RWPE1 (cell line): ENCODE measurements at regions not wholly inside any gene's neighbourhood (a gene's known extent, or its start where the extent isn't known, plus 50 kb on each side); places are given as distances from the start of the nearest gene placed in this dataset.
A peak's percentile ranks its signal among the peaks of the same experiment; 100 is the strongest.

Experiments used
- CTCF ChIA-PET: fragments of 350-600 bp; sonication (Branson Sonifier 250); formaldehyde crosslinking; extraction: SDS; loops from one replicate; lab custom pipeline; 2021; lab: Yijun Ruan, JAX
- POLR2A ChIA-PET: fragments of 400-600 bp; formaldehyde crosslinking; extraction: SDS; loops from one replicate; lab custom pipeline; 2020; ENCODE audit warnings: antibody characterized with exemption; ENCODE audit not compliant: low non-redundant PET; lab: Yijun Ruan, JAX
- DNase-seq: peaks from one replicate; pipeline ENCODE4 v3.0.0; 2012; ENCODE audit warnings: low spot score
- H3K27ac ChIP-seq: fragments of 450-650 bp; 2 replicates; pipeline ENCODE4 v1.5.1; 2017
- TF ChIP-seq, protein P1 (sequence below): fragments of 450-650 bp; conservative IDR thresholded peaks from 2 replicates; pipeline ENCODE4 v1.5.1; 2017; ENCODE audit warnings: low read depth, mild to moderate bottlenecking

DNA sequence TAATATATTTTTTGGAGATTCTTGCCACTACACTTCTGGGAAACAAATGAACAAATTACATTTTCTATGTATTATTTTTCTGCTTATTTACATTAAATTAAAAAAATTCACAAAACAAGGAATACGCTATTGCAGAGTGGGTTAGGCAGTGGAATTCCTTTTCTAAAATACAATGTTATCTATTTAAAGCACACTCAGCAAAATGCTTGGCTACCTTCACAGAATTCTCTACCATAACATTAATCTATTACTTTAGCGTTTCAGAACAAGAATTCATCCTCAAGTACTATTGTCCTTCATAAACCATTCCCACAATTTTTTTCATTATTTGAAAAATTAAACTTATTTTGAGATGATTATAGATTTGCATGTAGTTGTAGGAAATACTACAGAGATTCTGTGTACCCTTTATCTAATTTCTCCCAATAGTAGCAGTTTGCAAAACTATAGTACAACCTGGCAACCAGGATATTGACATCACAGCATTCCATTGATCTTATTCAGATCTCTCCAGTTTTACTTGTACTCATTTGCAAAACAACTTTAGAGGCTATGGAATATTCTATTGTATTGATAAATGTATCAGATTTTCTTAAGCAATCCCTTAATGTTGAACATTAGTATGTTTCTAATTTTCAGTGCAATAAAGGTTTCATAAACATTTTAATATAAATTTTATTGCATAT lies 120.9 kb downstream of the DLEU7 start:
- TF ChIP-seq, protein P1, sequence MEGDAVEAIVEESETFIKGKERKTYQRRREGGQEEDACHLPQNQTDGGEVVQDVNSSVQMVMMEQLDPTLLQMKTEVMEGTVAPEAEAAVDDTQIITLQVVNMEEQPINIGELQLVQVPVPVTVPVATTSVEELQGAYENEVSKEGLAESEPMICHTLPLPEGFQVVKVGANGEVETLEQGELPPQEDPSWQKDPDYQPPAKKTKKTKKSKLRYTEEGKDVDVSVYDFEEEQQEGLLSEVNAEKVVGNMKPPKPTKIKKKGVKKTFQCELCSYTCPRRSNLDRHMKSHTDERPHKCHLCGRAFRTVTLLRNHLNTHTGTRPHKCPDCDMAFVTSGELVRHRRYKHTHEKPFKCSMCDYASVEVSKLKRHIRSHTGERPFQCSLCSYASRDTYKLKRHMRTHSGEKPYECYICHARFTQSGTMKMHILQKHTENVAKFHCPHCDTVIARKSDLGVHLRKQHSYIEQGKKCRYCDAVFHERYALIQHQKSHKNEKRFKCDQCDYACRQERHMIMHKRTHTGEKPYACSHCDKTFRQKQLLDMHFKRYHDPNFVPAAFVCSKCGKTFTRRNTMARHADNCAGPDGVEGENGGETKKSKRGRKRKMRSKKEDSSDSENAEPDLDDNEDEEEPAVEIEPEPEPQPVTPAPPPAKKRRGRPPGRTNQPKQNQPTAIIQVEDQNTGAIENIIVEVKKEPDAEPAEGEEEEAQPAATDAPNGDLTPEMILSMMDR = no peak
- POLR2A ChIA-PET = no interaction called here
- peak; percentile 8 for DNase-seq
- no peak overlapping the region for H3K27ac ChIP-seq
- CTCF ChIA-PET = interaction anchor here (0.7 kb wide), 1 partner anchor 9 kb away, joined by 3 read pairs; no protein-coding TSS in a partner anchor

GRCh38 chr13:50724438-50724837 lies 119.1 kb downstream of the DLEU7 start:
- TF ChIP-seq, protein P1 = no peak
- ChIA-PET CTCF (interaction anchor here (0.7 kb wide), 1 partner anchor 160 kb away, joined by 3 read pairs; no protein-coding TSS in a partner anchor), POLR2A (no interaction called here)
- no peak for DNase-seq
- H3K27ac ChIP-seq = no peak overlapping the region

- CTCF ChIA-PET = interaction anchor here (0.7 kb wide), 2 partner anchors 24 to 160 kb away, joined by 3 read pairs; no protein-coding TSS in a partner anchor
- no peak overlapping the region for H3K27ac ChIP-seq
- POLR2A ChIA-PET = no interaction called here
These were observed 118.6 kb downstream of the DLEU7 start for GRCh38 chr13:50724913-50725312.

DNA sequence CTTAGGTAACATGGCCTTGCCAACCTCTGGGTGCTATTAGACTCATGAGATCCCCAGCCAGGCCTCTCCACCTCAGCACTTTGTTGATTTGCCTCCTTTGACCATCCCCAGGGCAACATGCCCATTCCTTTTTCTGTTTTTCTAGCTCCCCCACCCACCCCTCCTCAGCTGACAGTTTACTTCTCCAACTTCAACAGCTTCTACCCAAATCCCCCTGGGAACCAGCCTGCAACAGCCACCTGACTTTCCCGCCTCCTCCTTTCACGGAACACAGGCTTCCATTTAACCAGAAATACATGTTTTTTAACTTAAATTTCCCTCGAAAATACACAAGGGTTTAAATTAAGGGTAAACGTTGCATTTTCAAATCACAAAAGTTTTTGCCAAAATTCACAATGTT lies 117.3 kb downstream of the DLEU7 start:
- DNase-seq = no peak
- TF ChIP-seq, protein P1 = no peak
- no peak overlapping the region for H3K27ac ChIP-seq
- CTCF ChIA-PET = interaction anchor here (0.7 kb wide), 2 partner anchors 310 to 519 kb away, joined by 4 to 5 read pairs; no protein-coding TSS in a partner anchor
- POLR2A ChIA-PET = no interaction called here

More at GRCh38 chr13:50724913-50725312, 118.6 kb downstream of the DLEU7 start:
- TF ChIP-seq, protein P1 = no peak
- no peak for DNase-seq

GRCh38 chr13:50729177-50729576 lies 114.3 kb downstream of the DLEU7 start:
- TF ChIP-seq, protein P1 = no peak
- DNase-seq = no peak
- ChIA-PET POLR2A (no interaction called here), CTCF (no interaction called here)
- no peak overlapping the region for H3K27ac ChIP-seq

GRCh38 chr13:50730496-50731351 lies 112.8 kb downstream of the DLEU7 start:
- ChIA-PET POLR2A (interaction anchor here (0.6 kb wide), 1 partner anchor 1290 kb away, joined by 4 read pairs; no protein-coding TSS in a partner anchor), CTCF (no interaction called here)
- TF ChIP-seq, protein P1 = no peak
- no peak overlapping the region for H3K27ac ChIP-seq
- no peak for DNase-seq
